Caco-2 (cell line): ENCODE measurements at regions not wholly inside any gene's neighbourhood (a gene's known extent, or its start where the extent isn't known, plus 50 kb on each side); places are given as distances from the start of the nearest gene placed in this dataset.

Experiments
- BruUV-seq: library from RNA; stranded (reverse); fragments of 400-500 nt; replicated peaks from 2 replicates; lab custom pipeline; 2021; lab: Mats Ljungman, UMichigan
- CTCF ChIA-PET: fragments of 300-600 bp; sonication (Branson Sonifier 250); formaldehyde crosslinking; loops from one replicate; lab custom pipeline; 2022; ENCODE audit warnings: antibody characterized with exemption; lab: Charles Lee
- POLR2A ChIA-PET: fragments of 300-600 bp; sonication (Branson Sonifier 250); formaldehyde crosslinking; loops from one replicate; lab custom pipeline; 2022; ENCODE audit warnings: antibody characterized with exemption; lab: Charles Lee
- DNase-seq, 2 experiments: peaks; one replicate each; pipeline versions ENCODE4 v3.0.0 to v3.0.0-alpha.2; 2020 to 2022
- H3K27me3 ChIP-seq: replicated peaks from 2 replicates; pipeline ENCODE4 v1.6.0; 2011; ENCODE audit warnings: low read length; ENCODE audit not compliant: control insufficient read depth, insufficient read depth
- H3K36me3 ChIP-seq: 2 replicates; pipeline ENCODE4 v1.5.1; 2011; ENCODE audit warnings: low read length; ENCODE audit not compliant: control insufficient read depth, insufficient read depth
- H3K4me1 ChIP-seq: fragments of 250-450 bp; sonication (Bioruptor Pico); 2 replicates; pipeline ENCODE4 v1.5.1; 2020; ENCODE audit warnings: mild to moderate bottlenecking
- H3K4me3 ChIP-seq: 2 replicates; pipeline ENCODE4 v1.5.1; 2011; ENCODE audit warnings: low read depth, mild to moderate bottlenecking, control low read depth, low read length
- H3K9me3 ChIP-seq: fragments of 250-450 bp; sonication (Bioruptor Pico); 2 replicates; pipeline ENCODE4 v1.5.1; 2020; ENCODE audit warnings: mild to moderate bottlenecking, moderate library complexity
- H3K27ac Mint-ChIP-seq: one replicate; pipeline ENCODE4 v1.8.0; 2022; ENCODE audit warnings: mixed read lengths; ENCODE audit not compliant: unreplicated experiment
- H3K27me3 Mint-ChIP-seq: one replicate; pipeline ENCODE4 v1.8.0; 2022; ENCODE audit warnings: mixed read lengths; ENCODE audit not compliant: insufficient read depth, unreplicated experiment
- H3K36me3 Mint-ChIP-seq: one replicate; pipeline ENCODE4 v1.8.0; 2022; ENCODE audit warnings: mild to moderate bottlenecking, mixed read lengths; ENCODE audit not compliant: insufficient read depth, unreplicated experiment
- H3K4me1 Mint-ChIP-seq: one replicate; pipeline ENCODE4 v1.8.0; 2022; ENCODE audit warnings: low read depth, mixed read lengths; ENCODE audit not compliant: unreplicated experiment
- H3K4me3 Mint-ChIP-seq: one replicate; pipeline ENCODE4 v1.8.0; 2022; ENCODE audit warnings: mild to moderate bottlenecking, moderate library complexity, mixed read lengths; ENCODE audit not compliant: unreplicated experiment
- H3K9me3 Mint-ChIP-seq: one replicate; pipeline ENCODE4 v1.8.0; 2022; ENCODE audit warnings: mixed read lengths; ENCODE audit not compliant: unreplicated experiment
- intact Hi-C: fragments of 100-400 bp; cut with micrococcal nuclease; formaldehyde crosslinking; loops from one replicate; pipeline ENCODE4 v1.10.0; 2022; ENCODE audit not compliant: unreplicated experiment
- TF ChIP-seq, protein P1 (sequence below), 2 experiments: fragments of 200-600 bp in 1 of 2; IDR thresholded peaks; 1 replicate in 1 of 2; 2 replicates in 1 of 2; pipeline versions ENCODE4 v1.5.1 to v1.8.0; 2011 to 2022; ENCODE audit warnings: antibody characterized with exemption in 1 of 2, control low read depth in 1 of 2, inconsistent platforms in 1 of 2, low read depth in 1 of 2, low read length in 1 of 2, mild to moderate bottlenecking in 1 of 2, moderate library complexity in 1 of 2; ENCODE audit not compliant: insufficient read depth in 1 of 2, severe bottlenecking in 1 of 2, unreplicated experiment in 1 of 2

DNA sequence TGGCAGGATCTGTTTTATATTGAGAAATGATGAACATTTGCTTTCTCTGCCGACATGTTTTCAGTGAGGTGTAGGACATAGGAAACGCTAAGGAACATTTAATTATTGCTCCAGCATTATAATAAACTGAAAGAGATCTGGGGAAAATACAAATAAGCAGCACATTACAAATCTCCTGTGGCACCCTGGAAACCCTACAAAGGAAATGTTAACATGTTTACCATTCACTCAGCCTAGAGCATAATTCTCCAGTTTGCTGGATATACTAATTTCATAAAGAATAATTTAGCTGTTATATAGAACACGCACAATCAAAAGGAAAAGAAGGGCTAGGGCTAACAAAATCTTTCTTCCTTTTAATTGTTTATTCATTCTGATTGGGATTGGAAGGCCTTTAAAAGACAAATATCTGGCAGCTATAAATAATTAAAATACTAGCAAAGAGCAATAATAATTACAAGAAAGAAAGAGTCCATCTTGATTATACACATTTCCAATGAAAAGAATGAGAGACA, 299.4 kb downstream of the CRPPA start:
- TF ChIP-seq, protein P1, sequence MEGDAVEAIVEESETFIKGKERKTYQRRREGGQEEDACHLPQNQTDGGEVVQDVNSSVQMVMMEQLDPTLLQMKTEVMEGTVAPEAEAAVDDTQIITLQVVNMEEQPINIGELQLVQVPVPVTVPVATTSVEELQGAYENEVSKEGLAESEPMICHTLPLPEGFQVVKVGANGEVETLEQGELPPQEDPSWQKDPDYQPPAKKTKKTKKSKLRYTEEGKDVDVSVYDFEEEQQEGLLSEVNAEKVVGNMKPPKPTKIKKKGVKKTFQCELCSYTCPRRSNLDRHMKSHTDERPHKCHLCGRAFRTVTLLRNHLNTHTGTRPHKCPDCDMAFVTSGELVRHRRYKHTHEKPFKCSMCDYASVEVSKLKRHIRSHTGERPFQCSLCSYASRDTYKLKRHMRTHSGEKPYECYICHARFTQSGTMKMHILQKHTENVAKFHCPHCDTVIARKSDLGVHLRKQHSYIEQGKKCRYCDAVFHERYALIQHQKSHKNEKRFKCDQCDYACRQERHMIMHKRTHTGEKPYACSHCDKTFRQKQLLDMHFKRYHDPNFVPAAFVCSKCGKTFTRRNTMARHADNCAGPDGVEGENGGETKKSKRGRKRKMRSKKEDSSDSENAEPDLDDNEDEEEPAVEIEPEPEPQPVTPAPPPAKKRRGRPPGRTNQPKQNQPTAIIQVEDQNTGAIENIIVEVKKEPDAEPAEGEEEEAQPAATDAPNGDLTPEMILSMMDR (IDR thresholded peaks at IDR 0.05; ENCODE audit: insufficient read depth in 1 of 2, low read depth in 1 of 2, low read length in 1 of 2, severe bottlenecking in 1 of 2, unreplicated experiment in 1 of 2) = no peak
- intact Hi-C loops = no loop called here
- Histone ChIP-seq H3K4me1 (no peaks in the 10 kb centered on the region), H3K27me3 (no peaks in the 10 kb centered on the region), H3K9me3 (no peaks in the 10 kb centered on the region; the same call in 1 of the 2 replicates), H3K4me3 (no peak overlapping the region), H3K36me3 (no peaks in the 10 kb centered on the region)
- ChIA-PET CTCF (no interaction called here), POLR2A (no interaction called here)
- H3K9me3 Mint-ChIP-seq = peaks cover 21% of the 10 kb centered on the region
- no peak overlapping the region for H3K4me3 Mint-ChIP-seq
- H3K36me3 Mint-ChIP-seq = no peaks in the 10 kb centered on the region
- no peaks in the 10 kb centered on the region for H3K4me1 Mint-ChIP-seq
- no peaks in the 10 kb centered on the region for H3K27me3 Mint-ChIP-seq
- no peak overlapping the region for H3K27ac Mint-ChIP-seq
- DNase-seq = no peak
- BruUV-seq = no TSS peak

- ChIA-PET CTCF (interaction anchor here (0.6 kb wide), 1 partner anchor 151 kb away, joined by 4 read pairs; no protein-coding TSS in a partner anchor), POLR2A (no interaction called here)
- peaks cover 8% of the 10 kb centered on the region for H3K4me1 Mint-ChIP-seq
- H3K9me3 Mint-ChIP-seq = peaks cover 50% of the 10 kb centered on the region
- H3K36me3 Mint-ChIP-seq = no peaks in the 10 kb centered on the region
- no peaks in the 10 kb centered on the region for H3K4me1 ChIP-seq
- H3K9me3 ChIP-seq = peaks cover 20% of the 10 kb centered on the region
- H3K27ac Mint-ChIP-seq = no peak overlapping the region
- no peak overlapping the region for H3K4me3 ChIP-seq
- DNase-seq = no peak
- H3K36me3 ChIP-seq = no peaks in the 10 kb centered on the region
- BruUV-seq = no TSS peak
- intact Hi-C loops = loop anchor here (5.0 kb wide), 1 partner anchor 307 kb away; the partner anchor contains the start of gene CRPPA
- H3K4me3 Mint-ChIP-seq = no peak overlapping the region
- TF ChIP-seq, protein P1 (IDR thresholded peaks at IDR 0.05; ENCODE audit: insufficient read depth in 1 of 2, low read depth in 1 of 2, low read length in 1 of 2, severe bottlenecking in 1 of 2, unreplicated experiment in 1 of 2) = no peak
- H3K27me3 ChIP-seq = no peaks in the 10 kb centered on the region
- no peaks in the 10 kb centered on the region for H3K27me3 Mint-ChIP-seq
Measured at GRCh38 chr7:16115374-16115773, 306.0 kb downstream of the CRPPA start.

DNA sequence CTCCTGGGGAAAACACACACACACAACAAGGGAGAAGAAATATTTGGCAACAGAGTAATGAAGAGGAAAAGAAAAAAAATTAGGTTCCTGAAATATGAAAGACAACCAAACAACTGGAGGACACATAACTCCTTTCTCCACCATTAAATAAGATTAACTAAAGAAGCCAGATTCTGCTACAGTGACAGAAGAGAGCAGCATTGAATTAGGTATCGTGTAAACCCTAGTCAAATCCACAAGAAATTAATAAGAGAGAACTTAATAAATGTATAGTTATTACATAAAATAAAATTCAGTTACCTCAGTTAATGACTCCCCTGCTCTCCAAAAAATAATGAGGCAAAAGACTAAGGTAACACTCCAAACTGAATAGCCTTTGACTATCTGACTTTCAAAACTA, 306.7 kb downstream of the CRPPA start:
- intact Hi-C loops = loop anchor here (1.0 to 5.0 kb wide), 4 partner anchors 36 to 451 kb away; partner anchors contain the start of gene CRPPA
- POLR2A ChIA-PET = no interaction called here
- Mint-ChIP-seq H3K36me3 (no peaks in the 10 kb centered on the region), H3K27me3 (no peaks in the 10 kb centered on the region), H3K9me3 (peaks cover 57% of the 10 kb centered on the region), H3K4me3 (no peak overlapping the region), H3K27ac (peak overlapping the region; percentile 13), H3K4me1 (peaks cover 8% of the 10 kb centered on the region)
- BruUV-seq = no TSS peak
- Histone ChIP-seq H3K9me3 (peaks cover 28% of the 10 kb centered on the region), H3K4me3 (no peak overlapping the region), H3K4me1 (no peaks in the 10 kb centered on the region), H3K27me3 (no peaks in the 10 kb centered on the region), H3K36me3 (no peaks in the 10 kb centered on the region)
- CTCF ChIA-PET = no interaction called here
- TF ChIP-seq, protein P1 (IDR thresholded peaks at IDR 0.05; ENCODE audit: insufficient read depth in 1 of 2, low read depth in 1 of 2, low read length in 1 of 2, severe bottlenecking in 1 of 2, unreplicated experiment in 1 of 2) = peak; percentile 33 to 39
- peak in 1 of 2 experiments; percentile 19 for DNase-seq
